DOHH2 (cell line): ENCODE measurements at regions not wholly inside any gene's neighbourhood (a gene's known extent, or its start where the extent isn't known, plus 50 kb on each side); places are given as distances from the start of the nearest gene placed in this dataset.

Source experiments
- CTCF ChIP-seq: fragments of 200-600 bp; sonication (generic); IDR thresholded peaks from one replicate; pipeline ENCODE4 v1.5.1; 2014; ENCODE audit warnings: antibody characterized with exemption, mild to moderate bottlenecking, low read depth, low read length; ENCODE audit not compliant: poor library complexity, severe bottlenecking
- EZH2phosphoT487 ChIP-seq: fragments of 200-600 bp; sonication (generic); IDR thresholded peaks from 2 replicates; pipeline ENCODE4 v1.6.1; 2017; ENCODE audit warnings: borderline replicate concordance, mild to moderate bottlenecking, antibody characterized with exemption, low read length, moderate library complexity, mixed read lengths

- TF ChIP-seq CTCF (no peak), EZH2phosphoT487 (no peak)
These were observed 108.6 kb downstream of the C17orf67 start for GRCh38 chr17:56725144-56725543.
